PC-3 (cell line): ENCODE measurements at regions not wholly inside any gene's neighbourhood (a gene's known extent, or its start where the extent isn't known, plus 50 kb on each side); places are given as distances from the start of the nearest gene placed in this dataset.

ENCODE experiments used
- CTCF ChIP-seq: fragments of 300-600 bp; sonication (generic); conservative IDR thresholded peaks from 2 replicates; pipeline ENCODE4 v1.5.1; 2017; ENCODE audit warnings: antibody characterized with exemption, low read depth, mild to moderate bottlenecking, low read length
- EZH2 ChIP-seq: fragments of 300-600 bp; sonication (generic); IDR thresholded peaks from one replicate; pipeline ENCODE4 v1.6.1; 2017; ENCODE audit warnings: antibody characterized with exemption, mild to moderate bottlenecking, low read length; ENCODE audit not compliant: unreplicated experiment

GRCh38 chr4:156495091-156495490 lies 476.5 kb downstream of the PDGFC start:
- TF ChIP-seq CTCF = no peak
- TF ChIP-seq EZH2 = no peak
